ENCODE measurements at regions not wholly inside any gene's neighbourhood (a gene's known extent, or its start where the extent isn't known, plus 50 kb on each side); places are given as distances from the start of the nearest gene placed in this dataset.

DNA sequence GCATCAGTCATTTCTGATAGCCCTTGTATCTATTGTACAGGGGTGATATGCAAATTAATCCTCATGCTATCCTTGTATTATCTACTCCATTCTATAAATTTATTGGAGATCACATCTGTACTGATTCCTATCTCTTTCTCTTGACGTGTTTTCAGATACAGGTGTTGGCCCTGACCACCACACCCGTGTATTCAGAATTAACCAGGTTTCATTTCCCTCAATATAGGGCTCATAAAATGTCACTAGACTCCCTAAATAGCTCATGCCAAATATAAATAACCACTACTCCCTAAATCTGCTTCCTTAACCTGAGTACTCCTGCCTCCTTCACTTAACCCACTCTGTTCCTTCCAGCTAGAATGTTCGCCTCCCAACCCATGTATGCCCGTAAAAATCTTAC lies 522.8 kb upstream of the KLF4 start:
- DNase-seq (ENCODE audit: low read depth) (no peak), FAIRE-seq (no peak)
- Histone ChIP-seq H3K4me3 (ENCODE audit: low read depth, low read length) (no peak overlapping the region), H3K27me3 (ENCODE audit: control insufficient read depth, insufficient read depth, low read length) (no peaks in the 10 kb centered on the region), H3K36me3 (ENCODE audit: control insufficient read depth, insufficient read depth, low read length) (no peaks in the 10 kb centered on the region)
- TF ChIP-seq CTCF (IDR thresholded peaks at IDR 0.05; ENCODE audit: insufficient read depth, low read length, severe bottlenecking), result no peak

- no peak for DNase-seq (ENCODE audit: low read depth)
- H3K4me3 ChIP-seq (ENCODE audit: low read depth, low read length), result no peak overlapping the region
- H3K36me3 ChIP-seq (ENCODE audit: control insufficient read depth, insufficient read depth, low read length), result no peaks in the 10 kb centered on the region
- TF ChIP-seq CTCF (IDR thresholded peaks at IDR 0.05; ENCODE audit: insufficient read depth, low read length, severe bottlenecking), result no peak
- no peak for FAIRE-seq
- no peaks in the 10 kb centered on the region for H3K27me3 ChIP-seq (ENCODE audit: control insufficient read depth, insufficient read depth, low read length)
Measured at GRCh38 chr9:108003526-108003925, 514.0 kb upstream of the KLF4 start.

DNA sequence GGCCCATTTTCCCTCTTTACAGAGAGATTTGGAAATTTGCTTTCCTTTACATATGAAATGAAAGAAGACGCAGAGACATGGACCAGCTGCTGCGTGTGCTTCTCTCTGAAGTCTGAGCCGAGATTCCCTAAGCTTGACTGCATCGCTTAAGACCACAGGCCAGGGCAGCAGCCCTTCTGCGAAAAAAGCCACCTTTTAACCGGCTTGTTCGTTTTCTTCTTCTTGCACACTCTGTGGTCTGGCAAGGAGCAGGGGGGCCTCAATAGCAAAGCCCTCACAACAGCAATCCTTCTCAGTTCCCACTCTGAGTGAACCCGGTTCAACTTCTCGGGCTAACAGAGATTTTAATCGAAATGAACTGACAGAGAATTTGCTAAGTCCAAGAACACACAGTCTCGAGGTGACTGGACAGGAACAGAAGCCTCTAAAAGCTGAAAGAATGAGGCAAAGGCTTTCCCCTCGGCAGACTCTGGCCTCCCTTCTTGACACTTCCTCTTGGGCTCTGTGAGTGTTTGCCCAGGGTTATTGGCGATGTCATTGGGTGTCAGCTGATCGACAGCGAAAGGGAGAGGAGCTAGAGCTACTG lies 512.9 kb upstream of the KLF4 start:
- no peaks in the 10 kb centered on the region for H3K27me3 ChIP-seq (ENCODE audit: control insufficient read depth, insufficient read depth, low read length)
- no peaks in the 10 kb centered on the region for H3K36me3 ChIP-seq (ENCODE audit: control insufficient read depth, insufficient read depth, low read length)
- FAIRE-seq (no peak), DNase-seq (ENCODE audit: low read depth) (no peak)
- no peak overlapping the region for H3K4me3 ChIP-seq (ENCODE audit: low read depth, low read length)
- no peak for TF ChIP-seq CTCF (IDR thresholded peaks at IDR 0.05; ENCODE audit: insufficient read depth, low read length, severe bottlenecking)

DNA sequence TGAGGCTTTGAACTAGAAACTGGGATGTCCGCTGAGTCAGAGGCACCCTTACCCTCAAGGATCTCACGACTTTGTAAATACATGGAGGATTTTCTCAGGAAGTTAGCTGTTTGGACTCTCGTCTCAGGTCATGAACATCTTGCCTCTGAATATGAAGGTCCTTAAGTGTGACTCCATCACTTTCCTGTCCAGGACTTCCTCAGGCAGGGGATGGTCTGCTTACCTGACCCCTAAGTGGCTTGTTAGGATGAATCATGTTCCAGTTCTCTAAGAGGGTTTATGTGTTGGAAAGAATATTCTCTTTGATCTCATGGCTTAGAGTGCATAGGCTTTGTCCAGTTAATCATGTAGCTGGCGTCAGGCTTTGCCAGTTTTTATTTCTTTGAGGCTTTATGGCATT lies 511.7 kb upstream of the KLF4 start:
- FAIRE-seq (peak; percentile 13), DNase-seq (ENCODE audit: low read depth) (no peak)
- Histone ChIP-seq H3K36me3 (ENCODE audit: control insufficient read depth, insufficient read depth, low read length) (no peaks in the 10 kb centered on the region), H3K27me3 (ENCODE audit: control insufficient read depth, insufficient read depth, low read length) (no peaks in the 10 kb centered on the region), H3K4me3 (ENCODE audit: low read depth, low read length) (no peak overlapping the region)
- no peak for TF ChIP-seq CTCF (IDR thresholded peaks at IDR 0.05; ENCODE audit: insufficient read depth, low read length, severe bottlenecking)

- H3K4me3 ChIP-seq (ENCODE audit: low read depth, low read length), result no peak overlapping the region
- no peak for FAIRE-seq
- H3K36me3 ChIP-seq (ENCODE audit: control insufficient read depth, insufficient read depth, low read length), result no peaks in the 10 kb centered on the region
- DNase-seq (ENCODE audit: low read depth), result no peak
- TF ChIP-seq CTCF (IDR thresholded peaks at IDR 0.05; ENCODE audit: insufficient read depth, low read length, severe bottlenecking), result no peak
- no peaks in the 10 kb centered on the region for H3K27me3 ChIP-seq (ENCODE audit: control insufficient read depth, insufficient read depth, low read length)
Measured at GRCh38 chr9:107999890-108000289, 510.3 kb upstream of the KLF4 start.

DNA sequence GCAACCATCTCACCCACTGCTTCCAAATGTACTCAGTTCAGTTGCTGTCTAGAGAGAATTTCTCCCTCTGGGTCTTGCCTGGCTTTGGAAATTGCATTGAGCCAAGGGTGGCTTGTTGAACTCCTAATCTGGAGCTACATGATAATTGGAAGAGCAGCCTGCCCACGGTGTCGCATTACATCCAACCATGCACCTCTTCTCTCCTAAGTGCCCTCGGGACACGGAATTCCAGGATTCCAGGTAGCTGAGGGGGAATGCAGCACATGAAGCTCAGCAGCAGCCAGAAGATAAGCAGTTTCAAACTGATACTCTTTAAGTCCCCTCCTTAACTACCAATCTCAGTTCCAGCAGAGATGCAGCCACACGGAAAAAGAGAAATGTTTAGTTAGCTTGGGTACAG lies 509.4 kb upstream of the KLF4 start:
- DNase-seq (ENCODE audit: low read depth), result no peak
- Histone ChIP-seq H3K27me3 (ENCODE audit: control insufficient read depth, insufficient read depth, low read length) (no peaks in the 10 kb centered on the region), H3K4me3 (ENCODE audit: low read depth, low read length) (no peak overlapping the region), H3K36me3 (ENCODE audit: control insufficient read depth, insufficient read depth, low read length) (no peaks in the 10 kb centered on the region)
- TF ChIP-seq CTCF (IDR thresholded peaks at IDR 0.05; ENCODE audit: insufficient read depth, low read length, severe bottlenecking), result no peak
- no peak for FAIRE-seq

Measured in bronchial epithelial cell (primary cell).